HepG2 (cell line): ENCODE measurements at regions not wholly inside any gene's neighbourhood (a gene's known extent, or its start where the extent isn't known, plus 50 kb on each side); places are given as distances from the start of the nearest gene placed in this dataset.

Experiments used
- FOSL2 ChIP-seq: sonication (generic); formaldehyde crosslinking; IDR thresholded peaks from 2 replicates; pipeline ENCODE4 v1.4.0; 2020; ENCODE audit warnings: missing genetic modification reagents
- HMG20B ChIP-seq: conservative IDR thresholded peaks from 2 replicates; pipeline ENCODE4 v1.6.1; 2016; ENCODE audit warnings: missing genetic modification reagents, missing compliant biosample characterization
- MAF1 ChIP-seq: sonication (generic); formaldehyde crosslinking; IDR thresholded peaks from 2 replicates; pipeline ENCODE4 v1.5.0; 2020; ENCODE audit warnings: missing genetic modification reagents, borderline replicate concordance
- NCOA2 ChIP-seq: sonication (generic); formaldehyde crosslinking; IDR thresholded peaks from 2 replicates; pipeline ENCODE4 v1.8.0; 2022; ENCODE audit warnings: inconsistent platforms
- NCOR1 ChIP-seq: fragments of 200-600 bp; sonication (generic); IDR thresholded peaks from 2 replicates; pipeline ENCODE4 v1.7.0; 2017; ENCODE audit warnings: antibody characterized with exemption, low read length, borderline replicate concordance
- NFE2 ChIP-seq: sonication (generic); formaldehyde crosslinking; IDR thresholded peaks from 2 replicates; pipeline ENCODE4 v1.4.0; 2020; ENCODE audit warnings: missing genetic modification reagents
- RARA ChIP-seq: IDR thresholded peaks from 2 replicates; pipeline ENCODE4 v1.6.1; 2016; ENCODE audit warnings: missing genetic modification reagents, missing compliant biosample characterization
- RBFOX2 ChIP-seq: fragments of 200-400 bp; formaldehyde crosslinking; IDR thresholded peaks from 2 replicates; pipeline ENCODE4 v1.6.1; 2017; ENCODE audit warnings: low read depth, mild to moderate bottlenecking, low read length
- RCOR2 ChIP-seq: IDR thresholded peaks from 2 replicates; pipeline ENCODE4 v1.6.1; 2016; ENCODE audit warnings: missing biosample characterization, missing genetic modification reagents
- SNAI1 ChIP-seq: sonication (generic); formaldehyde crosslinking; IDR thresholded peaks from 2 replicates; pipeline ENCODE4 v1.5.0; 2020; ENCODE audit warnings: mild to moderate bottlenecking, missing genetic modification reagents, borderline replicate concordance
- TFAP4 ChIP-seq: sonication (generic); IDR thresholded peaks from 2 replicates; pipeline ENCODE4 v1.6.1; 2016; ENCODE audit warnings: low read depth, borderline replicate concordance
- ZBTB20 ChIP-seq: sonication (generic); formaldehyde crosslinking; IDR thresholded peaks from 2 replicates; pipeline ENCODE4 v1.8.1; 2023; ENCODE audit warnings: missing genetic modification reagents, low read depth, mild to moderate bottlenecking, borderline replicate concordance
- ZNF101 ChIP-seq: sonication (generic); formaldehyde crosslinking; IDR thresholded peaks from 2 replicates; pipeline ENCODE4 v1.4.0; 2020; ENCODE audit warnings: mild to moderate bottlenecking, low read depth, missing genetic modification reagents, borderline replicate concordance
- ZNF225 ChIP-seq: sonication (generic); formaldehyde crosslinking; IDR thresholded peaks from 2 replicates; pipeline ENCODE4 v1.4.0; 2020; ENCODE audit warnings: mild to moderate bottlenecking, missing genetic modification reagents
- ZNF607 ChIP-seq: sonication (generic); formaldehyde crosslinking; IDR thresholded peaks from 2 replicates; pipeline ENCODE4 v1.5.1; 2020; ENCODE audit warnings: missing genetic modification reagents, mild to moderate bottlenecking, borderline replicate concordance
- ZNF644 ChIP-seq: IDR thresholded peaks from 2 replicates; pipeline ENCODE4 v1.6.1; 2016; ENCODE audit warnings: low read depth
- ZNF790 ChIP-seq: sonication (generic); formaldehyde crosslinking; IDR thresholded peaks from 2 replicates; pipeline ENCODE4 v1.8.0; 2022; ENCODE audit warnings: missing genetic modification reagents, mild to moderate bottlenecking, borderline replicate concordance

GRCh38 chr9:81787747-81788632 lies 98.6 kb upstream of the TLE1 start (continued):
- TF ChIP-seq FOSL2 (CRISPR knock-in tag): no peak
- 0 out of 2 replicates have a peak, but pooled peaks have one; percentile 24 for TF ChIP-seq RCOR2 (CRISPR knock-in tag)
- TF ChIP-seq ZBTB20 (CRISPR knock-in tag): peak; percentile 41; the same call in 1 of the 2 replicates
- TF ChIP-seq RBFOX2: no peak
- TF ChIP-seq RARA (CRISPR knock-in tag): peak; percentile 67
- no peak for TF ChIP-seq MAF1 (CRISPR knock-in tag)
- TF ChIP-seq NFE2: no peak
- TF ChIP-seq SNAI1 (CRISPR knock-in tag): no peak
- no peak for TF ChIP-seq TFAP4
- no peak for TF ChIP-seq ZNF101 (CRISPR knock-in tag)
- TF ChIP-seq ZNF644 (CRISPR knock-in tag): peak; percentile 14; the same call in 1 of the 2 replicates
- no peak for TF ChIP-seq ZNF790 (CRISPR knock-in tag)
- TF ChIP-seq HMG20B: no peak
- no peak for TF ChIP-seq ZNF225 (CRISPR knock-in tag)
- TF ChIP-seq ZNF607 (CRISPR knock-in tag): no peak
- no peak for TF ChIP-seq NCOR1
- peak; percentile 52 for TF ChIP-seq NCOA2
